GM19351 (cell line): ENCODE measurements at regions not wholly inside any gene's neighbourhood (a gene's known extent, or its start where the extent isn't known, plus 50 kb on each side); places are given as distances from the start of the nearest gene placed in this dataset.
"Not testable (repeated sequence)": the region's sequence is repeated elsewhere in the genome, so short reads cannot be mapped to it uniquely, and the experiment has no call there.

ENCODE experiments used
- ATAC-seq: cut with Tn5 transposase; IDR thresholded peaks from one replicate; pipeline ENCODE4 v1.9.1; 2021; ENCODE audit warnings: mild to moderate bottlenecking, moderate library complexity; ENCODE audit not compliant: unreplicated experiment

DNA sequence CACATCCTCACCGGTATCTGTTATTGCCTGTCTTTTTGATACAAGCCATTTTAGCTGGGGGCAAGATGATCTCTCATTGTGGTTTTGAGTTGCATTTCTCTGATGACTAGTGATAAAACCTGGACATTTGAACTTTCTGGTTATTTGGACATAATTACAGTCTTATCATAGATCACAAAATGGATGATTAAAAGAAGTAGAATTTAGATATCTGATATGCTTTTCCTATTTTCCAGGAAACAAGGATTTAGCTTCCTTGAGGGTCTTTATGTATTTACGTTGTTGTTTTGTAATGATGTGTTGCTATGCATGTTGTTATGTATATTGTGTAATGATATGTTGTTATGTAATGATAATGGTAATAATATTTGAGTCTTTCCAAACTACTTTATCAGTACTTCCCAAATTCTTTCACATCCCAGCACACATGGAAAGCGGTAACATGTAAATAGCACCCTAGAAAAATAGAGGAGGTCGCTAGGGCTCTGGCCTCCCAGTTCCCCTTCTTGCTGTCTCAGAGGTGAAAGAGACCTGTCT lies 53.8 kb downstream of the GJD2 start:
- ATAC-seq, result no peak

DNA sequence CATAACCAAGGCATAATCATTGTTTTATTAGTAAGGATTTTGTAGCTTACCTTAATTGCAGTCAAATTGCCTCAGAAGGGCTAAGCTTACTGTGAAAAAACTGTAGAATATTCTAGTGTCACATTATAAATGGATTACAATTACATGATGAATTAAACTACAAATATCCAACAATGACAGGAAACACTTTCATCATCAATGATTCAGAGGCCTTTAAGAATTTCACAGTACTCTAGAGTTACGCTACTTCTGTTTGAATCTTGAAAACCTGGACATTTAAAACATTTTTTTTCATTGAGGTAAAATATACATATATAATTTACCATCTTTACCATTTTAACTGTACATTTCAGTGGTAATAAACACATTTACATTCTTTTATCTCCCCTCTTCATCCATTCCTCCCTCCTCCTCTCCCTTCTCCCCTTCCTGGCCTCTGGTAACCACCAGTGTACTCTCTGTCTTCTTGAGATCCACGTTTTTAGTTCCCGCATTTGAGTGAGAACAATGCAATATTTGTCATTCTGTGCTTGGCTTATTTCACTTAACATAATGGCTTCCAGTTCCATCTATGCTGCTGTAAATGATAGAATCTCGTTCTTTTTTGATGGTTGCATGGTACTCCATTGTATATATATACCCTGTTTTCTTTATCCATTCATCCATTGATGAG lies 54.7 kb downstream of the GJD2 start:
- ATAC-seq, result no peak

- ATAC-seq, result no peak
Observed at GRCh38 chr15:34696506-34696905, 58.3 kb downstream of the GJD2 start.

GRCh38 chr15:34693053-34693744 lies 61.6 kb downstream of the GJD2 start:
- ATAC-seq, result no peak

DNA sequence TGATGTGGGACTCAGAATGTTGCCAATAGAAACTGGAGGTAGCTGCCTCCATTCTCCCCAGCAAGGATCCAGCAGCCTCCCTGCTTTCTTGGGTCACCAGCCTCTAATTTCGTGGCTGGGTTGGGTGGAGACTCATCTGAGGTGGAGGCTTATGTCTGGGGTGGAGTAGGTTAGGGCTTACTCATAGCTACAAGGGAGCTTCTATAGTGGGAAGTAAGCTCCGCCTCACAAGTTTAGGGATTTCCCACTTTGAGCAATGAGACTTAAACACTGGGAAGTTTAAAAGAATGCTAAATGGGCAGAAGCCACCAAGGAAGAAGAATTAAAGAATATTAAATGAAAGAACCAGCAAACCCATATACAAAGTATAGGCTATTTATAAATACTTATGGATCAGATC lies 63.8 kb downstream of the GJD2 start:
- no peak for ATAC-seq

DNA sequence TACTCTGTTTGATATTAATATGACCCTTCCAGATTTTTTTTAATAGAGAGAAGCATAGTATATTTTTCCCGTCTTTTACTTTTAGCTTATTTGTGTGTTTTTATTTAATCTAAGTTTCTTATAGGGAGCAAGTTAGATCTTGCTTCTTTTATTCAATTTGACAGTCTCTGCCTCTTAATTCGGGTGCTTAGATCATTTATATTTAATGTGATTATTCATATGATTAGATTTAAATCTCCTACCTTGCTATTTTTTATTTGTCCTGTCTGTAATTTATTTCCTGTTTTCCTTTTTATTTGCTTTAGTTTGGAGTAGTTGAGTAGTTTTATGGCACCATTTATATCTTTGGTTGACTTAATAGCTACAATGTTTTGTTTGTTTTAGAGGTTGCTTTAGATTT lies 66.1 kb downstream of the GJD2 start:
- no peak for ATAC-seq

DNA sequence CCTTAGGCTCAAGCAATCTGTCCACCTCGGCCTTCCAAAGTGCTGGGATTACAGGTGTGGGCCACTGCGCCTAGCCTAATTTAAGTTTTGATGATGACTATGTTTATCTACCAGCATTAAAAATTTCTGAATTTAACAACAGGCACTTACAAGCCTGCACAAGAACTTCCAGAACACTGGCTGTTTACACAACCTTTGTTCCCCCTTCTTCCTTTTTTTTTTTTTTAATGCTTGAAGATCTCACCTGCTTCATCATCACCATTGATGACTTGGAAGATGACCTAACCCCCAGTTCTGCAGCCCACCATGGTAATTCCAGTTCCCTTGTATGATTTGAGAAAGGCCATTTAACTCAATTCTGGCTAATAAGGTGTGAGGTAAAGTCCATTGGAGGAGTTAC lies 70.4 kb downstream of the GJD2 start:
- no peak for ATAC-seq

DNA sequence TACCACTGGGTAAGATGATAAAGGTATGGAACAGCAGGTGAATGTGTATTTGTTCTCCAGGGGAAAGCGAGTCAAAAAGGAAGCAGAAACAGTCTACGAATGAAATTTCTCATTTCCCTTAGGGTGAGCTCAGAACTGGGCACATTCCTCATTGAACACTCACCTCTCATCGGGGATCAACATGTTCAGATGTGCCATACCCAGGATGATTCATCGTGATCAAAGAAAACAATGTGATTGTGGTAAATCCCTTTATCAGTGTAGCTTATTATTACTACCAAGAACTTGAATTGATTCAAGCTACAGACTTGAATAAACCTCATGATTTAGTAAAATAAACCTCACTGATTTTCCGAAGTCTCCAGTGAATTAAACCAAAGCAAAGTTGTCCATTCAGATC lies 72.1 kb downstream of the GJD2 start:
- no peak for ATAC-seq

- ATAC-seq, result no peak
Observed at GRCh38 chr15:34679291-34679690, 75.5 kb downstream of the GJD2 start.

DNA sequence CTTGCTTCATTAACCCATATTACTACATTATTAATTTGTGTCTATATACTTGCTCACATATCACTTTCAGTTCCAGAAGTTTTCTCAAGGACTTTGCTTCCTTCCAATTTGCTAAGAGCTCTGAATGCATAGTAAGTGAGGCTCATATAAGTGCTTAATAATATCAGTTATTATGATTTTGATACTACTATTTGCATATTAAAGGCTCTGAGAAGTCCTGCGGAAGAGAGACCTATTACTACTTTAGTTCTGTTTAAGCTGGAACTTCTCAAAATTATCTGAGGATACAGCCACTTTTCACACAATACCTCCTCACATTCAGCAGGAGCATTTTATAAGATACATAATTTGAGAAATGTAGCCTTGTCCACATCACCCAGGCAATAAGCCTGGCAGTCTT lies 81.6 kb downstream of the GJD2 start:
- no peak for ATAC-seq

DNA sequence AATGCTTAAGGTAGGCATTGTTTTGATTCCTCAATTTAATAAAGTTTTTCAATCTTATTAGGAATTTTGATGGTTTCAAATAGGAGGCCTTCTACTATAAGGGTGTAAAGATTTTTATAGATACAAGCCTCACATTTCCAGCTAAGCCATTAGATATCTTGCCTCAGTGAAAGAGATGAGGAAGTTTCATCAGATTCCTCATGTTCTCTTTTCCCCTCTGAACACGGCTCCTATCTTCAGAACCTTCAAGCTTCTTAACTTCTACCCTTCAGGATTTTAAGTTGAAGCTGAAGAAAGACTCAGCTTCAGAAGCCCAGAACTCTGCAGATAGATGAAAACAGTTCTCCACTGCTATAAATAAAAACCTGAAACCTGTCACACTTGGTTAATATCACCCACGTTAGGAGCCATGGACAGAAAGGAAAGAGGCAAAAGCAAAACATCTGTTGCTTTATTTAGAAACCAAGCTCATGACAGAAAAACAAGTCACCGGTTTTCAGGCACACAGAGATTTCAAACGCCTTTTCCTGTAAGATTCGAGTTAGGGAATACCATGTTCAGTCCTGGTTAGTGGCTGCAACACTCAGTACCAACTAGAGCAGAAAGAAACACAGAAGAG lies 82.2 kb upstream of the GOLGA8B start:
- ATAC-seq, result peak; percentile 78

GRCh38 chr15:34664418-34664817 lies 81.0 kb upstream of the GOLGA8B start:
- ATAC-seq, result no peak

DNA sequence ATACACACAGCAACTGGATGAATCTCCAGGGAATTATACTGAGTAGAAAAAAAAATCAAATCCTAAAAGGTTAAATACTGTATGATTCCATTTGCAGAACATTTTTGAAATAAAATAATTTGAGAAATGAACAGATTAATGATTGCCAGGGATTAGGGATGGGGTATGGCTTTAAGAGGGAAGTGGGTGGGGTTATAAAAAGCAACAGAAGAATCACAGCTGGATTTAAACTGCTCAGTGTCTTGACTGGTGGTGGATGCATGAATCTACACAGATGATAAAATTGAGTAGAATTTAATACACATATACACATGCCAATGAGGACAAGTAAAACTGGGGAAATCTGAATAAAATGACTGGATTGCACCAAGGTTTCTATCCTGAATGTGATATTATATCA lies 79.7 kb upstream of the GOLGA8B start:
- ATAC-seq, result no peak

GRCh38 chr15:34659056-34659455 lies 75.6 kb upstream of the GOLGA8B start:
- ATAC-seq, result no peak

DNA sequence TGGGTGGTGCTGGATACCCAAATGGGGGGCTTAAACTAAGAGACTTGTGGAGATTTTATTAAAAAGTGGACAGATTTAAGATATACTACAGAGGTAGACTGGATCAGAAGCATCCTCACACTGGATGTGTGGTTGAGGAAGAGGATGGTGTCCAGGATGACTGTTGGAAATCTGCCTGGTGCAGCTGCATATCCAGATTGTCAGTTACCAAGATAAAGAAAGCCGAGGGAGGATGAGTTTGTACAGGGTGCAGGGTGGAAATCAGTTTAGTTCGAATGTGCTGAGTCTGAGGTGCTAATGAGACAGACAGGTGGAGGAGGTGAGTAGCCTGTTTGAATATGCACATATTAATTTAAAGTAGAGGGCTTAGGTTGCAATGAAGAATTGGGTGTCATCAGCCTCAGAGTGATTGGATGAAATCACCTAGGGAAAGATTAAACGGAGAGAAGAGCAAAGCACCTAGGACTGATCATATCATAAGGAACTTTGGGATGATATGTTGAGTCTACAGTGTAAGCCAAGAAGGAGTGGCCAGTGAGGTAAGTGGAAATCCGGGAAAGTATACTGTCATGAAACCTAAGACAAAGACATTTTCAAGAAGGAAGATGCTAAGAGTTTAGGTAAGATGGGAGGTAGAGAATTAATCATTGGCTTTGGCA lies 74.1 kb upstream of the GOLGA8B start:
- no peak for ATAC-seq

- no peak for ATAC-seq
Observed at GRCh38 chr15:34656005-34656796, 72.8 kb upstream of the GOLGA8B start.

- no peak for ATAC-seq
Observed at GRCh38 chr15:34655326-34655725, 71.9 kb upstream of the GOLGA8B start.

DNA sequence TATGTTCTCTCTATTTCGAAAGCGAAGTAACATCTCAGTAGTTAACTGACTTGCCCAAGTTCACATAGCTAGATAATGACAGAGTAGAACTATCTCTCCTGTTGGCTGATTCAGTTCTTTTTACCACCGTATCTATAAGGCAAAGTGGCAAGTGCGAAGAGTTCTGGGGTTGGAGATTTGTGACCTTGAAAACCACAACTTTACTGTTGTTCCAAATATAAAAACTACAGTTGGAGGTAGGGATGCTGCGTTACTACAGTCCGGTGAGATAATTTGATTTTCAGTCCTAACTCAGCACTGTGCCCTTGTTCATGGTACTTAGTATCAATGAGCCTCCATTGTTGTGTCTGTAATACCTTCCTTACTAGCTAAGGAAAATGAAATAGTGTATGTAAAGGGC lies 71.2 kb upstream of the GOLGA8B start:
- ATAC-seq, result no peak

GRCh38 chr15:34653992-34654391 lies 70.5 kb upstream of the GOLGA8B start:
- no peak for ATAC-seq

DNA sequence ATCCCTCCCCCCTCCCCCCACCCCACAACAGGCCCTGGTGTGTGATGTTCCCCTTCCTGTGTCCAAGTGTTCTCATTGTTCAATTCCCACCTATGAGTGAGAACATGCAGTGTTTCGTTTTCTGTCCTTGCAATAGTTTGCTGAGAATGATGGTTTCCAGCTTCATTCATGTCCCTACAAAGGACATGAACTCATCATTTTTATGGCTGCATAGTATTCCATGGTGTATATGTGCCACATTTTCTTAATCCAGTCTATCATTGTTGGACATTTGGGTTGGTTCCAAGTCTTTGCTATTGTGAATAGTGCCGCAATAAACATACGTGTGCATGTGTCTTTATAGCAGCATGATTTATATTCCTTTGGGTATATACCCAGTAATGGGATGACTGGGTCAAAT lies 69.9 kb upstream of the GOLGA8B start:
- not testable (repeated sequence) for ATAC-seq

DNA sequence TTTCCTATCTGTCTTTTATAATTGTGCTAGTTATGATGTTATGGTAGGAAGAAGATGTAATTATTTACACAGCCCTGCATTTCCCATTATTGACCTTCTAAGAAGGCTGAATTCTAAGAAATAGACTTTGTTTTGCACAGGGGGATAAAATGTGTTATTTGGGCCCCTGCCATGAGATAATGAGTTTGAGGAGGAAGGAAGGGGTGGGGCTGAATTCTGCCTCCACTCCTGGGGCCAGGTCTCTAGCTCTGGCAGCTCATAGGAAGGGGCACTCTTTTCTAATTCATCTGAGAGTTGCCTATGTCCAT lies 69.2 kb upstream of the GOLGA8B start:
- no peak for ATAC-seq
